B cell (primary cell): ENCODE measurements at regions not wholly inside any gene's neighbourhood (a gene's known extent, or its start where the extent isn't known, plus 50 kb on each side); places are given as distances from the start of the nearest gene placed in this dataset.

ENCODE experiments used
- ATAC-seq: fragments of 200-7000 bp; cut with Tn5 transposase; one replicate; pipeline ENCODE4 v1.10.0; 2021; ENCODE audit warnings: low read depth, mild to moderate bottlenecking, moderate number of reproducible peaks, moderate library complexity
- CTCF ChIA-PET: fragments of 350-600 bp; sonication (Branson Sonifier 250); formaldehyde crosslinking; loops from one replicate; lab custom pipeline; 2021; ENCODE audit warnings: antibody characterized with exemption, inconsistent platforms; lab: Charles Lee
- POLR2A ChIA-PET: fragments of 350-600 bp; sonication (Branson Sonifier 250); formaldehyde crosslinking; loops from one replicate; lab custom pipeline; 2021; ENCODE audit warnings: antibody characterized with exemption; lab: Charles Lee
- DNase-seq: peaks from one replicate; pipeline ENCODE4 v3.0.0; 2013
- H2AFZ ChIP-seq: 2 replicates; pipeline ENCODE4 v1.6.1; 2012; ENCODE audit warnings: mild to moderate bottlenecking, low read depth, low read length; ENCODE audit not compliant: insufficient read depth, poor library complexity, severe bottlenecking
- H3K27ac ChIP-seq, 2 donors: 1 replicate in 1 of 2; 2 replicates in 1 of 2; pipeline ENCODE4 v1.5.1; 2012 to 2013; ENCODE audit warnings: low read length in 2 of 2, mild to moderate bottlenecking in 2 of 2, moderate library complexity in 1 of 2
- H3K27me3 ChIP-seq, 4 experiments: fragments of 200-600 bp in 1 of 4; sonication (generic) in 1 of 4; replicated peaks in 1 of 4; 1 replicate in 2 of 4; 2 replicates in 2 of 4; pipeline versions ENCODE4 v1.6.1 to v1.7.0; 2013 to 2016; ENCODE audit warnings: low read length in 3 of 4, mild to moderate bottlenecking in 2 of 4, mixed read lengths in 1 of 4, moderate library complexity in 1 of 4; ENCODE audit not compliant: insufficient read depth in 4 of 4, control insufficient read depth in 3 of 4; ENCODE audit errors: control extremely low read depth in 1 of 4
- H3K36me3 ChIP-seq, 2 experiments: replicated peaks in 1 of 2; 1 replicate in 1 of 2; 2 replicates in 1 of 2; pipeline versions ENCODE4 v1.6.1 to v1.7.1; 2013; ENCODE audit warnings: low read length in 1 of 2; ENCODE audit not compliant: insufficient read depth in 2 of 2, control insufficient read depth in 1 of 2; ENCODE audit errors: control extremely low read depth in 1 of 2, extremely low read depth in 1 of 2
- H3K4me1 ChIP-seq, 2 donors: fragments of 200-600 bp in 1 of 2; sonication (generic) in 1 of 2; 1 replicate in 1 of 2; 2 replicates in 1 of 2; pipeline versions ENCODE4 v1.5.1 to v1.6.1; 2013 to 2017; ENCODE audit warnings: low read length in 2 of 2; ENCODE audit not compliant: control insufficient read depth in 2 of 2, insufficient read depth in 2 of 2
- H3K4me2 ChIP-seq: replicated peaks from 2 replicates; pipeline ENCODE3; 2012; ENCODE audit warnings: mild to moderate bottlenecking, low read depth, low read length; ENCODE audit not compliant: poor library complexity, severe bottlenecking
- H3K4me3 ChIP-seq, 5 experiments: fragments of 200-600 bp in 1 of 5; sonication (generic) in 1 of 5; 1 replicate in 3 of 5; 2 replicates in 2 of 5; pipeline versions ENCODE4 v1.5.1 to v1.7.0; 2011 to 2016; ENCODE audit warnings: low read length in 4 of 5, mild to moderate bottlenecking in 4 of 5, low read depth in 2 of 5, control low read depth in 1 of 5, moderate library complexity in 1 of 5; ENCODE audit not compliant: insufficient read depth in 1 of 5; ENCODE audit errors: control extremely low read depth in 1 of 5, extremely low read depth in 1 of 5
- H3K79me2 ChIP-seq: fragments of 200-600 bp; sonication (generic); one replicate; pipeline ENCODE4 v1.6.0; 2016; ENCODE audit warnings: low read length; ENCODE audit not compliant: control insufficient read depth, insufficient read depth
- H3K9ac ChIP-seq: fragments of 200-600 bp; sonication (generic); 2 replicates; pipeline ENCODE4 v1.6.1; 2017; ENCODE audit warnings: mild to moderate bottlenecking, low read length, moderate library complexity
- H3K9me3 ChIP-seq, 3 donors: one replicate each; pipeline versions ENCODE4 v1.6.1 to v1.7.1; 2013; ENCODE audit warnings: low read length in 2 of 3; ENCODE audit not compliant: control insufficient read depth in 2 of 3, insufficient read depth in 1 of 3; ENCODE audit errors: control extremely low read depth in 1 of 3
- H4K20me1 ChIP-seq: 2 replicates; pipeline ENCODE4 v1.6.0; 2012; ENCODE audit warnings: mild to moderate bottlenecking, low read length; ENCODE audit not compliant: insufficient read depth, control insufficient read depth, poor library complexity, severe bottlenecking
- H3K27ac Mint-ChIP-seq: one replicate; pipeline ENCODE4 v1.8.0; 2021; ENCODE audit warnings: mixed read lengths
- H3K27me3 Mint-ChIP-seq: one replicate; pipeline ENCODE4 v1.8.0; 2021; ENCODE audit warnings: mixed read lengths
- H3K4me1 Mint-ChIP-seq: one replicate; pipeline ENCODE4 v1.8.0; 2021; ENCODE audit warnings: mixed read lengths
- H3K4me3 Mint-ChIP-seq: one replicate; pipeline ENCODE4 v1.8.0; 2021; ENCODE audit warnings: mixed read lengths
- H3K9me3 Mint-ChIP-seq: one replicate; pipeline ENCODE4 v1.8.0; 2022; ENCODE audit warnings: mixed read lengths; ENCODE audit not compliant: insufficient read depth
- CTCF ChIP-seq: fragments of 200-600 bp; IDR thresholded peaks from one replicate; pipeline ENCODE4 v1.8.0; 2022; ENCODE audit warnings: antibody characterized with exemption, mild to moderate bottlenecking
- EZH2 ChIP-seq: IDR thresholded peaks from 2 replicates; pipeline ENCODE4 v1.6.1; 2012; ENCODE audit warnings: borderline replicate concordance, low read depth, mild to moderate bottlenecking, moderate library complexity, low read length; ENCODE audit not compliant: insufficient read depth, poor library complexity, severe bottlenecking
- WGBS: methylation state at CpG from one replicate; pipeline ENCODE4 v1.1.5; 2013; ENCODE audit warnings: missing lambda C conversion rate; ENCODE audit not compliant: insufficient coverage; 5-methylcytosine and 5-hydroxymethylcytosine counted together
- intact Hi-C: fragments of 100-400 bp; cut with micrococcal nuclease; formaldehyde crosslinking; loops from one replicate; pipeline ENCODE4 v1.10.0; 2022

- H3K9me3 Mint-ChIP-seq = no peaks in the 10 kb centered on the region
- no peaks in the 10 kb centered on the region for H3K36me3 ChIP-seq
- no peak overlapping the region for H3K4me3 ChIP-seq
- intact Hi-C loops = no loop called here
- WGBS = 0% methylated on average over 2 of the region's 6 CpGs
- H3K79me2 ChIP-seq = no peaks in the 10 kb centered on the region
- ChIA-PET POLR2A (no interaction called here), CTCF (no interaction called here)
- ATAC-seq = peak; percentile 56
- H3K4me2 ChIP-seq = peak overlapping the region; percentile 46
- peak overlapping the region; percentile 46 for H3K4me3 Mint-ChIP-seq
- no peaks in the 10 kb centered on the region for H3K9me3 ChIP-seq
- peak overlapping the region; percentile 12 for H3K9ac ChIP-seq
- H3K27ac Mint-ChIP-seq = peak overlapping the region; percentile 50
- H3K27ac ChIP-seq = peak overlapping the region; percentile 44 to 58
- no peaks in the 10 kb centered on the region for H3K27me3 Mint-ChIP-seq
- no peaks in the 10 kb centered on the region for H3K27me3 ChIP-seq
- H4K20me1 ChIP-seq = no peaks in the 10 kb centered on the region
- H2AFZ ChIP-seq = peak overlapping the region; percentile 17
- peaks cover 50% of the 10 kb centered on the region for H3K4me1 Mint-ChIP-seq
- peak; percentile 44 for DNase-seq
- TF ChIP-seq CTCF (no peak), EZH2 (no peak)
- H3K4me1 ChIP-seq = peaks cover 29 to 30% of the 10 kb centered on the region in 2 donors
These were observed 461.3 kb downstream of the KIF16B start for GRCh38 chr20:16111852-16112412.

GRCh38 chr20:16111172-16111832 lies 461.9 kb downstream of the KIF16B start:
- Histone ChIP-seq H3K27me3 (no peaks in the 10 kb centered on the region), H3K4me2 (peak overlapping the region; percentile 46), H3K9ac (no peak overlapping the region), H3K9me3 (no peaks in the 10 kb centered on the region), H4K20me1 (no peaks in the 10 kb centered on the region), H2AFZ (peak overlapping the region; percentile 17), H3K4me3 (no peak overlapping the region), H3K4me1 (peaks cover 29 to 30% of the 10 kb centered on the region in 2 donors), H3K79me2 (no peaks in the 10 kb centered on the region), H3K36me3 (no peaks in the 10 kb centered on the region), H3K27ac (peak overlapping the region in 1 of 2 donors; percentile 58)
- H3K27me3 Mint-ChIP-seq = no peaks in the 10 kb centered on the region
- 87% methylated on average over 2 of the region's 5 CpGs for WGBS
- H3K27ac Mint-ChIP-seq = peak overlapping the region; percentile 27
- DNase-seq (no peak), ATAC-seq (no peak)
- intact Hi-C loops = no loop called here
- no peak overlapping the region for H3K4me3 Mint-ChIP-seq
- ChIA-PET CTCF (no interaction called here), POLR2A (no interaction called here)
- H3K9me3 Mint-ChIP-seq = no peaks in the 10 kb centered on the region
- TF ChIP-seq EZH2 (no peak), CTCF (no peak)
- peaks cover 50% of the 10 kb centered on the region for H3K4me1 Mint-ChIP-seq
